GM12878 (cell line): ENCODE measurements at regions not wholly inside any gene's neighbourhood (a gene's known extent, or its start where the extent isn't known, plus 50 kb on each side); places are given as distances from the start of the nearest gene placed in this dataset.

Experiments
- ATAC-seq: fragments of 200-7000 bp; cut with Tn5 transposase; 3 replicates; pipeline ENCODE4 v1.9.1; 2020; ENCODE audit warnings: mild to moderate bottlenecking, moderate library complexity
- BruUV-seq: library from RNA; stranded (reverse); fragments of 400-500 nt; replicated peaks from 2 replicates; lab custom pipeline; 2021; lab: Mats Ljungman, UMichigan
- CTCF ChIA-PET: fragments of 300-600 bp; sonication (Branson Sonifier 250); formaldehyde crosslinking; extraction: SDS; loops from one replicate; lab custom pipeline; 2021; ENCODE audit warnings: inconsistent platforms; lab: Yijun Ruan, JAX
- POLR2A ChIA-PET: fragments of 350-600 bp; formaldehyde crosslinking; extraction: SDS; loops from one replicate; lab custom pipeline; 2021; ENCODE audit warnings: inconsistent platforms; lab: Charles Lee
- RAD21 ChIA-PET: fragments of 300-600 bp; sonication (Branson Sonifier 250); formaldehyde crosslinking; loops from one replicate; lab custom pipeline; 2023; ENCODE audit warnings: antibody characterized with exemption; ENCODE audit not compliant: unreplicated experiment; lab: Charles Lee
- SMC1A ChIA-PET: fragments of 300-600 bp; sonication (Branson Sonifier 250); formaldehyde crosslinking; loops from one replicate; lab custom pipeline; 2023; ENCODE audit not compliant: unreplicated experiment, uncharacterized antibody; lab: Charles Lee
- DNase-seq: peaks from one replicate; pipeline ENCODE4 v3.0.0-alpha.2; 2011; ENCODE audit warnings: low read depth, low spot score
- FAIRE-seq: peaks from 3 replicates; lab custom pipeline; 2011; peaks lifted over from hg19 to GRCh38; lab: Jason Lieb, UNC
- H2AFZ ChIP-seq: 2 replicates; pipeline ENCODE4 v1.6.0; 2011; ENCODE audit warnings: low read depth, low read length, control low read depth; ENCODE audit not compliant: control insufficient read depth
- H3K27ac ChIP-seq: 2 replicates; pipeline ENCODE4 v1.5.1; 2011; ENCODE audit warnings: control low read depth; ENCODE audit not compliant: control insufficient read depth, insufficient read depth
- H3K27me3 ChIP-seq, 2 experiments: replicated peaks in 1 of 2; 2 replicates each; pipeline versions ENCODE4 v1.6.0 to v1.6.1; 2011; ENCODE audit warnings: low read length in 1 of 2; ENCODE audit not compliant: control insufficient read depth in 2 of 2, insufficient read depth in 2 of 2
- H3K36me3 ChIP-seq, 2 experiments: 2 replicates each; pipeline ENCODE4 v1.5.1; 2011; ENCODE audit warnings: low read length in 1 of 2; ENCODE audit not compliant: control insufficient read depth in 2 of 2, insufficient read depth in 2 of 2
- H3K4me1 ChIP-seq: 2 replicates; pipeline ENCODE4 v1.6.1; 2011; ENCODE audit warnings: mild to moderate bottlenecking, low read length, moderate library complexity, mixed read lengths; ENCODE audit not compliant: control insufficient read depth, insufficient read depth
- H3K4me2 ChIP-seq: 2 replicates; pipeline ENCODE4 v1.6.0; 2011; ENCODE audit warnings: control low read depth; ENCODE audit not compliant: control insufficient read depth, insufficient read depth
- H3K4me3 ChIP-seq: fragments of 200-600 bp; sonication (generic); 2 replicates; pipeline ENCODE4 v1.5.1; 2016
- H3K79me2 ChIP-seq: 2 replicates; pipeline ENCODE4 v1.6.0; 2011; ENCODE audit warnings: low read length; ENCODE audit not compliant: control insufficient read depth, insufficient read depth
- H3K9ac ChIP-seq: 2 replicates; pipeline ENCODE4 v1.8.0; 2011; ENCODE audit warnings: low read length, control low read depth, mixed read lengths; ENCODE audit not compliant: control insufficient read depth, insufficient read depth
- H3K9me3 ChIP-seq: replicated peaks from 3 replicates; pipeline ENCODE4 v1.5.1; 2011; ENCODE audit warnings: mild to moderate bottlenecking, low read length; ENCODE audit not compliant: control insufficient read depth, insufficient read depth
- H4K20me1 ChIP-seq: 2 replicates; pipeline ENCODE4 v1.6.0; 2011; ENCODE audit not compliant: control insufficient read depth, insufficient read depth
- ASH2L ChIP-seq: fragments of 300-600, 200-600 bp; sonication (generic); IDR thresholded peaks from 2 replicates; pipeline ENCODE4 v1.6.1; 2017; ENCODE audit warnings: low read depth, mild to moderate bottlenecking, borderline replicate concordance
- CHD2 ChIP-seq: IDR thresholded peaks from 2 replicates; pipeline ENCODE4 v1.6.1; 2011; ENCODE audit warnings: low read depth, low read length, improper control_type of control experiment, borderline replicate concordance
- CUX1 ChIP-seq: IDR thresholded peaks from 2 replicates; pipeline ENCODE4 v1.6.1; 2012; ENCODE audit warnings: improper control_type of control experiment, low read depth, low read length; ENCODE audit not compliant: insufficient replicate concordance
- ESRRA ChIP-seq: IDR thresholded peaks from 2 replicates; pipeline ENCODE4 v1.6.1; 2012; ENCODE audit warnings: mild to moderate bottlenecking, low read length, improper control_type of control experiment
- HDAC2 ChIP-seq: fragments of 200-600 bp; sonication (generic); IDR thresholded peaks from 2 replicates; pipeline ENCODE4 v1.6.1; 2017
- IRF3 ChIP-seq: fragments of 450-650 bp; IDR thresholded peaks from 2 replicates; pipeline ENCODE4 v1.6.1; 2014; ENCODE audit warnings: mild to moderate bottlenecking
- IRF5 ChIP-seq: fragments of 450-650 bp; IDR thresholded peaks from 2 replicates; pipeline ENCODE4 v1.6.1; 2017; ENCODE audit warnings: borderline replicate concordance
- NFXL1 ChIP-seq: fragments of 450-650 bp; IDR thresholded peaks from 2 replicates; pipeline ENCODE4 v1.6.1; 2017; ENCODE audit warnings: antibody characterized with exemption, mild to moderate bottlenecking, borderline replicate concordance
- POU2F2 ChIP-seq: IDR thresholded peaks from 3 replicates; pipeline ENCODE4 v1.6.1; 2011; ENCODE audit warnings: low read depth, mild to moderate bottlenecking, low read length, borderline replicate concordance
- RCOR1 ChIP-seq: conservative IDR thresholded peaks from 2 replicates; pipeline ENCODE4 v1.6.1; 2012; ENCODE audit warnings: low read depth, low read length, improper control_type of control experiment
- TARDBP ChIP-seq: IDR thresholded peaks from 2 replicates; pipeline ENCODE4 v1.6.1; 2016; ENCODE audit warnings: borderline replicate concordance
- ZNF384 ChIP-seq: IDR thresholded peaks from 2 replicates; pipeline ENCODE4 v1.6.1; 2012; ENCODE audit warnings: low read depth, mild to moderate bottlenecking, low read length, improper control_type of control experiment, borderline replicate concordance
- ZNF687 ChIP-seq: fragments of 450-650 bp; IDR thresholded peaks from 2 replicates; pipeline ENCODE4 v1.6.1; 2017; ENCODE audit warnings: mild to moderate bottlenecking, moderate library complexity
- WGBS: methylation state at CpG from one replicate; pipeline ENCODE4 v1.1.6; 2016; ENCODE audit warnings: low lambda C conversion rate; ENCODE audit not compliant: insufficient replicate concordance, insufficient coverage; ENCODE audit errors: missing lambda C conversion rate; 5-methylcytosine and 5-hydroxymethylcytosine counted together
- in situ Hi-C: fragments of 300-500 bp; cut with MboI; formaldehyde crosslinking; loops from 9 replicates; pipeline ENCODE4 v1.14.3; 2018; ENCODE audit warnings: mixed read lengths
- intact Hi-C: fragments of 100-400 bp; cut with micrococcal nuclease; formaldehyde crosslinking; loops from one replicate; pipeline ENCODE4 v1.14.2; 2022; ENCODE audit not compliant: unreplicated experiment

GRCh38 chr7:94142281-94142680 is 138.1 kb upstream of the BET1 start:
- no peak overlapping the region for H3K4me2 ChIP-seq
- ChIA-PET SMC1A (interaction anchor here (1.8 to 3.9 kb wide), 3 partner anchors 9 to 34 kb away, joined by 3 to 20 read pairs (median 5); no protein-coding TSS in a partner anchor), RAD21 (interaction anchor here (1.1 kb wide), 1 partner anchor 14 kb away, joined by 3 read pairs; no protein-coding TSS in a partner anchor), POLR2A (no interaction called here), CTCF (interaction anchor here (1.1 to 1.9 kb wide), 2 partner anchors 9 to 14 kb away, joined by 3 to 9 read pairs; no protein-coding TSS in a partner anchor)
- no peak overlapping the region for H3K9ac ChIP-seq
- FAIRE-seq (no peak), DNase-seq (no peak), ATAC-seq (no peak)
- 21% methylated on average over 2 of the region's 2 CpGs for WGBS
- intact Hi-C loops (no loop called here), in situ Hi-C loops (no loop called here)
- H3K36me3 ChIP-seq = no peaks in the 10 kb centered on the region
- H3K27ac ChIP-seq = no peak overlapping the region
- no peaks in the 10 kb centered on the region for H3K4me1 ChIP-seq
- H2AFZ ChIP-seq = no peak overlapping the region
- no peaks in the 10 kb centered on the region; the same call in 2 of the 3 replicates for H3K9me3 ChIP-seq
- H3K79me2 ChIP-seq = no peaks in the 10 kb centered on the region
- H4K20me1 ChIP-seq = no peaks in the 10 kb centered on the region
- BruUV-seq = no TSS peak
- H3K27me3 ChIP-seq = no peaks in the 10 kb centered on the region; a peak in 1 of 4 replicates
- no peak overlapping the region; the same call in 1 of the 2 replicates for H3K4me3 ChIP-seq
- no peak for TF ChIP-seq IRF3
- TF ChIP-seq ESRRA = no peak
- TF ChIP-seq IRF5 = no peak
- TF ChIP-seq RCOR1 = no peak
- no peak for TF ChIP-seq POU2F2
- no peak for TF ChIP-seq NFXL1
- TF ChIP-seq TARDBP = no peak
- TF ChIP-seq HDAC2 = no peak
- TF ChIP-seq ZNF384 = no peak
- no peak for TF ChIP-seq ZNF687
- TF ChIP-seq CUX1 = no peak
- no peak for TF ChIP-seq ASH2L
- no peak for TF ChIP-seq CHD2
